Glutamatergic neuron (in vitro differentiated cells): ENCODE measurements at regions not wholly inside any gene's neighbourhood (a gene's known extent, or its start where the extent isn't known, plus 50 kb on each side); places are given as distances from the start of the nearest gene placed in this dataset.

Experiments
- DNase-seq: peaks from one replicate; pipeline ENCODE4 v3.0.0; 2022
- H3K27ac Mint-ChIP-seq: one replicate; pipeline ENCODE4 v1.8.0; 2020; ENCODE audit warnings: mild to moderate bottlenecking, mixed read lengths, inconsistent platforms; ENCODE audit not compliant: unreplicated experiment
- H3K27me3 Mint-ChIP-seq: one replicate; pipeline ENCODE4 v1.8.0; 2020; ENCODE audit warnings: mild to moderate bottlenecking, moderate library complexity, mixed read lengths, inconsistent platforms; ENCODE audit not compliant: unreplicated experiment
- H3K36me3 Mint-ChIP-seq: one replicate; pipeline ENCODE4 v1.8.0; 2020; ENCODE audit warnings: mild to moderate bottlenecking, mixed read lengths, inconsistent platforms; ENCODE audit not compliant: unreplicated experiment
- H3K4me1 Mint-ChIP-seq: one replicate; pipeline ENCODE4 v1.8.0; 2020; ENCODE audit warnings: mild to moderate bottlenecking, low read depth, mixed read lengths, inconsistent platforms; ENCODE audit not compliant: unreplicated experiment
- H3K4me3 Mint-ChIP-seq: one replicate; pipeline ENCODE4 v1.8.0; 2020; ENCODE audit warnings: mild to moderate bottlenecking, mixed read lengths, inconsistent platforms; ENCODE audit not compliant: unreplicated experiment
- H3K9me3 Mint-ChIP-seq: one replicate; pipeline ENCODE4 v1.8.0; 2020; ENCODE audit warnings: mild to moderate bottlenecking, moderate library complexity, mixed read lengths, inconsistent platforms; ENCODE audit not compliant: unreplicated experiment
- CTCF ChIP-seq: fragments of 200-600 bp; sonication (generic); IDR thresholded peaks from one replicate; pipeline ENCODE4 v1.5.0; 2021; ENCODE audit not compliant: partially characterized antibody, unreplicated experiment

GRCh38 chr15:39392469-39393047 is 188.3 kb upstream of the THBS1 start:
- TF ChIP-seq CTCF: no peak
- H3K4me3 Mint-ChIP-seq: no peak overlapping the region
- H3K27ac Mint-ChIP-seq: no peak overlapping the region

GRCh38 chr15:39393575-39394335 is 187.1 kb upstream of the THBS1 start:
- no peaks in the 10 kb centered on the region for H3K36me3 Mint-ChIP-seq
- no peak for TF ChIP-seq CTCF
- peaks cover 1% of the 10 kb centered on the region for H3K9me3 Mint-ChIP-seq
- no peak overlapping the region for H3K27ac Mint-ChIP-seq
- no peak overlapping the region for H3K4me3 Mint-ChIP-seq
- H3K27me3 Mint-ChIP-seq: peaks cover 2% of the 10 kb centered on the region
- no peak for DNase-seq
- peaks cover 14% of the 10 kb centered on the region for H3K4me1 Mint-ChIP-seq

More at GRCh38 chr15:39392469-39393047, 188.3 kb upstream of the THBS1 start:
- DNase-seq: no peak
- H3K36me3 Mint-ChIP-seq: no peaks in the 10 kb centered on the region
- peaks cover 1% of the 10 kb centered on the region for H3K9me3 Mint-ChIP-seq
- peaks cover 14% of the 10 kb centered on the region for H3K4me1 Mint-ChIP-seq
- H3K27me3 Mint-ChIP-seq: peaks cover 2% of the 10 kb centered on the region

- no peak for DNase-seq
- peaks cover 14% of the 10 kb centered on the region for H3K4me1 Mint-ChIP-seq
- no peak for TF ChIP-seq CTCF
- no peak overlapping the region for H3K4me3 Mint-ChIP-seq
- H3K36me3 Mint-ChIP-seq: no peaks in the 10 kb centered on the region
- peaks cover 1% of the 10 kb centered on the region for H3K9me3 Mint-ChIP-seq
- H3K27me3 Mint-ChIP-seq: peaks cover 2% of the 10 kb centered on the region
- no peak overlapping the region for H3K27ac Mint-ChIP-seq
These were observed 186.4 kb upstream of the THBS1 start for GRCh38 chr15:39394496-39394895.

- TF ChIP-seq CTCF: no peak
- Mint-ChIP-seq H3K4me1 (peaks cover 10% of the 10 kb centered on the region), H3K9me3 (peaks cover 1% of the 10 kb centered on the region), H3K36me3 (no peaks in the 10 kb centered on the region), H3K27me3 (peaks cover 2% of the 10 kb centered on the region), H3K4me3 (no peak overlapping the region), H3K27ac (no peak overlapping the region)
- DNase-seq: no peak
These were observed 183.8 kb upstream of the THBS1 start for GRCh38 chr15:39396979-39397615.

- Mint-ChIP-seq H3K27me3 (peaks cover 2% of the 10 kb centered on the region), H3K4me1 (peaks cover 10% of the 10 kb centered on the region), H3K27ac (no peak overlapping the region), H3K36me3 (no peaks in the 10 kb centered on the region), H3K9me3 (peaks cover 1% of the 10 kb centered on the region), H3K4me3 (no peak overlapping the region)
- TF ChIP-seq CTCF: no peak
- DNase-seq: no peak
These were observed 183.0 kb upstream of the THBS1 start for GRCh38 chr15:39397883-39398282.
